NOMO-1 treated with dmso at 0.1 percent for 144 hours (cell line): ENCODE measurements at regions not wholly inside any gene's neighbourhood (a gene's known extent, or its start where the extent isn't known, plus 50 kb on each side); places are given as distances from the start of the nearest gene placed in this dataset.
A peak's percentile ranks its signal among the peaks of the same experiment; 100 is the strongest.
"Not testable (repeated sequence)": the region's sequence is repeated elsewhere in the genome, so short reads cannot be mapped to it uniquely, and the experiment has no call there.

Experiments
- DNase-seq: peaks from one replicate; lab custom pipeline; 2025; ENCODE audit not compliant: unreplicated experiment; lab: John Stamatoyannopoulos, UW

- no peak for DNase-seq
Measured at GRCh38 chr12:73902260-73902659, 635.4 kb upstream of the ATXN7L3B start.

GRCh38 chr12:73906757-73907156 lies 630.9 kb upstream of the ATXN7L3B start:
- DNase-seq, result no peak

GRCh38 chr12:73935817-73936216 lies 601.8 kb upstream of the ATXN7L3B start:
- DNase-seq, result no peak

- no peak for DNase-seq
Measured at GRCh38 chr12:73947326-73948026, 590.2 kb upstream of the ATXN7L3B start.

- no peak for DNase-seq
Measured at GRCh38 chr12:73950507-73950906, 587.1 kb upstream of the ATXN7L3B start.

- no peak for DNase-seq
Measured at GRCh38 chr12:73951956-73952703, 585.5 kb upstream of the ATXN7L3B start.

GRCh38 chr12:73964641-73965040 lies 573.0 kb upstream of the ATXN7L3B start:
- DNase-seq, result no peak

- no peak for DNase-seq
Measured at GRCh38 chr12:73973486-73973885, 564.1 kb upstream of the ATXN7L3B start.

GRCh38 chr12:73984552-73984951 lies 553.1 kb upstream of the ATXN7L3B start:
- no peak for DNase-seq

- no peak for DNase-seq
Measured at GRCh38 chr12:73991138-73991537, 546.5 kb upstream of the ATXN7L3B start.

GRCh38 chr12:73998894-73999293 lies 538.7 kb upstream of the ATXN7L3B start:
- no peak for DNase-seq

GRCh38 chr12:74015118-74015517 lies 522.5 kb upstream of the ATXN7L3B start:
- DNase-seq, result no peak

GRCh38 chr12:74016324-74016723 lies 521.3 kb upstream of the ATXN7L3B start:
- DNase-seq, result not testable (repeated sequence)

- no peak for DNase-seq
Measured at GRCh38 chr12:74018849-74019248, 518.8 kb upstream of the ATXN7L3B start.

- peak; percentile 22 for DNase-seq
Measured at GRCh38 chr12:74021937-74022336, 515.7 kb upstream of the ATXN7L3B start.

- DNase-seq, result no peak
Measured at GRCh38 chr12:74031045-74031444, 506.6 kb upstream of the ATXN7L3B start.

- no peak for DNase-seq
Measured at GRCh38 chr12:74033531-74033930, 504.1 kb upstream of the ATXN7L3B start.

GRCh38 chr12:74039138-74039537 lies 498.5 kb upstream of the ATXN7L3B start:
- DNase-seq, result not testable (repeated sequence)

- DNase-seq, result no peak
Measured at GRCh38 chr12:74043343-74043742, 494.3 kb upstream of the ATXN7L3B start.

- DNase-seq, result no peak
Measured at GRCh38 chr12:74049348-74049747, 488.3 kb upstream of the ATXN7L3B start.

- no peak for DNase-seq
Measured at GRCh38 chr12:74051848-74052247, 485.8 kb upstream of the ATXN7L3B start.

- no peak for DNase-seq
Measured at GRCh38 chr12:74066476-74066875, 471.2 kb upstream of the ATXN7L3B start.

GRCh38 chr12:74071182-74071581 lies 466.5 kb upstream of the ATXN7L3B start:
- no peak for DNase-seq
